ENCODE measurements at regions not wholly inside any gene's neighbourhood (a gene's known extent, or its start where the extent isn't known, plus 50 kb on each side); places are given as distances from the start of the nearest gene placed in this dataset.

GRCh38 chr10:128422999-128423398 is 296.8 kb upstream of the MKI67 start:
- no peak for DNase-seq

- DNase-seq, result no peak
Measured at GRCh38 chr10:128429321-128429720, 303.1 kb upstream of the MKI67 start.

- DNase-seq, result no peak
Measured at GRCh38 chr10:128429835-128430513, 303.8 kb upstream of the MKI67 start.

GRCh38 chr10:128431083-128431482 is 304.9 kb upstream of the MKI67 start:
- no peak for DNase-seq

GRCh38 chr10:128431506-128431905 is 305.3 kb upstream of the MKI67 start:
- DNase-seq, result no peak

- no peak for DNase-seq
Measured at GRCh38 chr10:128432011-128432410, 305.8 kb upstream of the MKI67 start.

GRCh38 chr10:128432423-128432822 is 306.2 kb upstream of the MKI67 start:
- no peak for DNase-seq

- no peak for DNase-seq
Measured at GRCh38 chr10:128435811-128436210, 309.6 kb upstream of the MKI67 start.

GRCh38 chr10:128437786-128438345 is 311.6 kb upstream of the MKI67 start:
- DNase-seq, result no peak

- no peak for DNase-seq
Measured at GRCh38 chr10:128438417-128439063, 312.3 kb upstream of the MKI67 start.

GRCh38 chr10:128440513-128441160 is 314.4 kb upstream of the MKI67 start:
- DNase-seq, result no peak

- DNase-seq, result no peak
Measured at GRCh38 chr10:128443925-128444518, 317.8 kb upstream of the MKI67 start.

GRCh38 chr10:128448796-128449195 is 322.6 kb upstream of the MKI67 start:
- DNase-seq, result no peak

GRCh38 chr10:128451879-128452278 is 325.7 kb upstream of the MKI67 start:
- no peak for DNase-seq

GRCh38 chr10:128456271-128456670 is 330.0 kb upstream of the MKI67 start:
- no peak for DNase-seq

GRCh38 chr10:128457136-128457535 is 330.9 kb upstream of the MKI67 start:
- no peak for DNase-seq

GRCh38 chr10:128461991-128462390 is 335.8 kb upstream of the MKI67 start:
- DNase-seq, result no peak

- no peak for DNase-seq
Measured at GRCh38 chr10:128462844-128463243, 336.6 kb upstream of the MKI67 start.

GRCh38 chr10:128463991-128464760 is 338.0 kb upstream of the MKI67 start:
- no peak for DNase-seq

- DNase-seq, result no peak
Measured at GRCh38 chr10:128465697-128466096, 339.5 kb upstream of the MKI67 start.

- no peak for DNase-seq
Measured at GRCh38 chr10:128466831-128467371, 340.7 kb upstream of the MKI67 start.

GRCh38 chr10:128468462-128468861 is 342.2 kb upstream of the MKI67 start:
- DNase-seq, result no peak
